Naive thymus-derived CD4-positive, alpha-beta T cell (primary cell): ENCODE measurements at regions not wholly inside any gene's neighbourhood (a gene's known extent, or its start where the extent isn't known, plus 50 kb on each side); places are given as distances from the start of the nearest gene placed in this dataset.

Experiments used
- ATAC-seq: fragments of 150-1000 bp; cut with Tn5 transposase; 2 replicates; pipeline ENCODE4 v1.10.0; 2021; ENCODE audit warnings: mild to moderate bottlenecking, moderate library complexity
- CTCF ChIA-PET: fragments of 350-600 bp; sonication (Branson Sonifier 250); formaldehyde crosslinking; loops from one replicate; lab custom pipeline; 2021; ENCODE audit warnings: antibody characterized with exemption; lab: Charles Lee
- POLR2A ChIA-PET: fragments of 350-600 bp; sonication (Branson Sonifier 250); formaldehyde crosslinking; loops from one replicate; lab custom pipeline; 2021; ENCODE audit warnings: antibody characterized with exemption, inconsistent platforms; lab: Charles Lee
- DNase-seq, 9 donors: peaks; one replicate each; pipeline versions ENCODE4 v3.0.0 to v3.0.0-alpha.2; 2020 to 2022; ENCODE audit warnings: mixed read lengths in 1 of 9
- H3K27ac ChIP-seq: one replicate; pipeline ENCODE4 v1.7.0; 2013; ENCODE audit warnings: mild to moderate bottlenecking, low read depth, low read length, moderate library complexity
- H3K27me3 ChIP-seq, 2 donors: one replicate each; pipeline ENCODE4 v1.7.0; 2013; ENCODE audit warnings: low read length in 2 of 2, mild to moderate bottlenecking in 2 of 2, moderate library complexity in 2 of 2; ENCODE audit not compliant: control insufficient read depth in 2 of 2, insufficient read depth in 2 of 2
- H3K36me3 ChIP-seq, 3 experiments: 1 replicate in 2 of 3; 2 replicates in 1 of 3; pipeline ENCODE4 v1.7.0; 2013; ENCODE audit warnings: low read length in 3 of 3, mild to moderate bottlenecking in 3 of 3, moderate library complexity in 1 of 3; ENCODE audit not compliant: insufficient read depth in 3 of 3, control insufficient read depth in 2 of 3
- H3K4me1 ChIP-seq, 2 donors: one replicate each; pipeline ENCODE4 v1.7.0; 2013; ENCODE audit warnings: low read length in 2 of 2, mild to moderate bottlenecking in 2 of 2, moderate library complexity in 1 of 2; ENCODE audit not compliant: control insufficient read depth in 2 of 2, insufficient read depth in 2 of 2
- H3K4me3 ChIP-seq: 2 replicates; pipeline ENCODE4 v1.7.0; 2013; ENCODE audit warnings: mild to moderate bottlenecking, low read length
- H3K9me3 ChIP-seq, 3 experiments: 1 replicate in 2 of 3; 2 replicates in 1 of 3; pipeline ENCODE4 v1.7.0; 2013; ENCODE audit warnings: low read length in 3 of 3; ENCODE audit not compliant: control insufficient read depth in 2 of 3
- H3K27ac Mint-ChIP-seq, 9 donors: one replicate each; pipeline ENCODE4 v1.8.0; 2020 to 2022; ENCODE audit warnings: mixed read lengths in 9 of 9, mild to moderate bottlenecking in 8 of 9, moderate library complexity in 5 of 9, inconsistent platforms in 2 of 9
- H3K27me3 Mint-ChIP-seq, 5 donors: one replicate each; pipeline ENCODE4 v1.8.0; 2021 to 2022; ENCODE audit warnings: mixed read lengths in 5 of 5, mild to moderate bottlenecking in 1 of 5
- H3K36me3 Mint-ChIP-seq, 5 donors: one replicate each; pipeline ENCODE4 v1.8.0; 2020 to 2022; ENCODE audit warnings: mixed read lengths in 5 of 5, mild to moderate bottlenecking in 3 of 5, inconsistent platforms in 1 of 5
- H3K4me1 Mint-ChIP-seq, 7 donors: one replicate each; pipeline ENCODE4 v1.8.0; 2020 to 2022; ENCODE audit warnings: mixed read lengths in 7 of 7, mild to moderate bottlenecking in 3 of 7, inconsistent platforms in 1 of 7
- H3K4me3 Mint-ChIP-seq, 10 donors: one replicate each; pipeline ENCODE4 v1.8.0; 2020 to 2022; ENCODE audit warnings: mild to moderate bottlenecking in 10 of 10, mixed read lengths in 10 of 10, moderate library complexity in 6 of 10, inconsistent platforms in 2 of 10
- H3K9me3 Mint-ChIP-seq, 11 donors: one replicate each; pipeline ENCODE4 v1.8.0; 2020 to 2022; ENCODE audit warnings: mixed read lengths in 11 of 11, mild to moderate bottlenecking in 4 of 11, inconsistent platforms in 1 of 11, moderate library complexity in 1 of 11
- intact Hi-C, 2 donors: fragments of 100-400 bp; cut with micrococcal nuclease; formaldehyde crosslinking; loops; one replicate each; pipeline ENCODE4 v1.15.1; 2023

DNA sequence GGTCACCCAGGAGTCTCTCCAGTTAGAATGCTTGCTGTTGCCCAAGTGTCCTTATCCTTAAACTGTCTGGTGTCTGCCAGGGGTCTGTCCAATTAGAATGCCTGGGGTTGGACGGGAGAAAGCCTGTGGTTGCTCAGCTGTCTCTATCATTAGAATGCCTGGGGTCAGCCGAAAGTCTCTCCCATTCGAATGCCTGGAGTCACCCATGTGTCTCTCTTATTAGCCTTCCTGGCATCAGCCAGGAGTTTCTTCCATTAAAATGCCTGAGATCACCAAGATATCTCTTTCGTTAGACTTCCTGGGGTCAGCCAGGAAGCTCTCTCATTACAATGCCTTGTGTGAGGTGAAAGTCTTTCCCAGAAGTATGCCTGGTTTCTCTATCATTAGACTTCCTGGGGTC lies 1521.0 kb downstream of the UQCRFS1 start:
- ATAC-seq (no peak), DNase-seq (no peak)
- Mint-ChIP-seq H3K4me3 (no peak overlapping the region), H3K27ac (no peak overlapping the region), H3K36me3 (peaks cover 0 to 5% (median 0%) of the 10 kb centered on the region in 5 donors), H3K4me1 (no peaks in the 10 kb centered on the region), H3K27me3 (no peaks in the 10 kb centered on the region), H3K9me3 (peaks cover 12 to 65% (median 33%) of the 10 kb centered on the region in 11 donors)
- intact Hi-C loops: no loop called here
- H3K9me3 ChIP-seq: peaks cover 0 to 43% (median 0%) of the 10 kb centered on the region in 3 experiments
- H3K27me3 ChIP-seq: no peaks in the 10 kb centered on the region
- H3K4me1 ChIP-seq: no peaks in the 10 kb centered on the region
- ChIA-PET POLR2A (no interaction called here), CTCF (no interaction called here)
- H3K27ac ChIP-seq: no peak overlapping the region
- no peak overlapping the region for H3K4me3 ChIP-seq
- H3K36me3 ChIP-seq: no peaks in the 10 kb centered on the region

DNA sequence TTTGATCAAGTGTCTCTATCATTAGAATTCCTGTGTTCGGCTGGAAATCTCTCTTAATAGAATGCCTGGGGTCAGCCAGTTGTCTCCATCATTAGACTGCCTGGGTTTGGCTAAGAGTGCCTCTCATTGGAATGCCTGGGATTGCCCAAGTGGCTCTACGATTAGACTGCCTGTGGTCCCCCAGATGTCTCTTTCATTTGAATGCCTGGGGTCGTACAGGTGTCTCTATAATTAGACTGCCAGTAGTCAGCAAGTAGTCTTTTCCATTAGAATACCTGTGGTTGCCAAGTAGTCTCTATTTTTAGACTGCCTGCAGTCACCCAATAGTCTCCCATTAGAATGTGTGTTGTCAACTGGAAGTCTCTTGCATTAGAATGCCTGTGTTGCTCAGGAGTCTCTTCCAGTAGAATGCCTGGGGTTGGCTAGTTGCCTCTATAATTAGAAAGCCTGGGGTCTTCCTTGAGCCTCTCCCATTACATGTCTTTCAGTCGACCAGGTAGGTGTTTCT lies 1523.2 kb downstream of the UQCRFS1 start:
- intact Hi-C loops: no loop called here
- no peak for DNase-seq
- H3K9me3 Mint-ChIP-seq: peaks cover 6 to 55% (median 29%) of the 10 kb centered on the region in 11 donors
- ChIA-PET POLR2A (no interaction called here), CTCF (no interaction called here)
- ATAC-seq: no peak
- no peaks in the 10 kb centered on the region for H3K36me3 ChIP-seq
- no peak overlapping the region for H3K27ac ChIP-seq
- H3K4me3 Mint-ChIP-seq: no peak overlapping the region
- H3K27me3 Mint-ChIP-seq: no peaks in the 10 kb centered on the region
- no peaks in the 10 kb centered on the region for H3K27me3 ChIP-seq
- H3K4me1 Mint-ChIP-seq: no peaks in the 10 kb centered on the region
- H3K9me3 ChIP-seq: peaks cover 0 to 42% (median 0%) of the 10 kb centered on the region in 3 experiments
- peaks cover 0 to 5% (median 0%) of the 10 kb centered on the region in 5 donors for H3K36me3 Mint-ChIP-seq
- no peak overlapping the region for H3K4me3 ChIP-seq
- no peak overlapping the region for H3K27ac Mint-ChIP-seq
- no peaks in the 10 kb centered on the region for H3K4me1 ChIP-seq

DNA sequence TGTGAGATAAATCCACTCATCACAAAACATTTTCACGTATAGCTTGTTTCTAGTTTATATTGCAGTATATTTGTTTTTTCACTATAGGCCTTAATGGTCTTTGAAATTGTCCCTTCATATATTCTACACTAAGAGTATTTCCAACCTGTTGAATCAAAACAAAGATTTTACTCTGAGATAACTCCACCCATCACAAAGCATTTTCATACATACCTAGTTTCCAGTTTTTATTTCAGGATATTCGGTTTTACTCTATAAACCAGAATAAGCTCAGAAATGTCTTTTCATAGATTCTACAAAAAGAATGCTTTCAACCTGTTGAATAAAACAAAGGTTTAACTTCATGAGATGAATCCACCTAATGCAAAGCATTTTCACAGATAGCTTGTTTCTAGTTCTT lies 1528.7 kb downstream of the UQCRFS1 start:
- Histone ChIP-seq H3K27me3 (no peaks in the 10 kb centered on the region), H3K9me3 (peaks cover 0 to 10% (median 0%) of the 10 kb centered on the region in 3 experiments), H3K36me3 (no peaks in the 10 kb centered on the region), H3K4me1 (no peaks in the 10 kb centered on the region), H3K4me3 (no peak overlapping the region), H3K27ac (no peak overlapping the region)
- ATAC-seq: no peak
- Mint-ChIP-seq H3K4me3 (no peak overlapping the region), H3K36me3 (peaks cover 0 to 4% (median 0%) of the 10 kb centered on the region in 5 donors), H3K27ac (no peak overlapping the region), H3K9me3 (peaks cover 0 to 26% (median 8%) of the 10 kb centered on the region in 11 donors), H3K4me1 (no peaks in the 10 kb centered on the region), H3K27me3 (no peaks in the 10 kb centered on the region)
- intact Hi-C loops: no loop called here
- ChIA-PET POLR2A (no interaction called here), CTCF (no interaction called here)
- DNase-seq: no peak

DNA sequence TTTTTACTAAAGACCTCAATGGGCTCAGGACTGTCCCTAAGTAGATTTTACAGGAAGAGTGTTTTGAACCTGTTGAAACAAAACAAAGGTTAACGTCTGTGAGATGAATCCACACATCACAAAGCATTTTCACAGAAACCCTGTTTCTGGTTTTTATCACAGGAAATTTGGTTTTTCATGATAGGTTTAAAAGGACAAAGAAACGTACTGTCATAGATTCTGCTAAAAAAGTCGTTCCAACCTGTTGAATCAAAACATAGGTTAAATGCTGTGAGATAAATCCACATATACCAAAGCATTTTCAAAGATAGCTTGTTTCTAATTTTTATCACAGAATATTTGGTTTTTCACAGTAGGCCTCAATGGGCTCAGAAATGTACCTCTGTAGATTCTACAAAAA lies 1531.0 kb downstream of the UQCRFS1 start:
- DNase-seq: no peak
- no peak for ATAC-seq
- ChIA-PET CTCF (no interaction called here), POLR2A (no interaction called here)
- Histone ChIP-seq H3K9me3 (peaks cover 0 to 10% (median 0%) of the 10 kb centered on the region in 3 experiments), H3K27ac (no peak overlapping the region), H3K4me1 (no peaks in the 10 kb centered on the region), H3K27me3 (no peaks in the 10 kb centered on the region), H3K4me3 (no peak overlapping the region), H3K36me3 (no peaks in the 10 kb centered on the region)
- Mint-ChIP-seq H3K4me1 (no peaks in the 10 kb centered on the region), H3K4me3 (no peak overlapping the region), H3K27ac (no peak overlapping the region), H3K36me3 (peaks cover 0 to 8% (median 0%) of the 10 kb centered on the region in 5 donors), H3K27me3 (no peaks in the 10 kb centered on the region), H3K9me3 (peaks cover 12 to 49% (median 17%) of the 10 kb centered on the region in 11 donors)
- intact Hi-C loops: no loop called here

DNA sequence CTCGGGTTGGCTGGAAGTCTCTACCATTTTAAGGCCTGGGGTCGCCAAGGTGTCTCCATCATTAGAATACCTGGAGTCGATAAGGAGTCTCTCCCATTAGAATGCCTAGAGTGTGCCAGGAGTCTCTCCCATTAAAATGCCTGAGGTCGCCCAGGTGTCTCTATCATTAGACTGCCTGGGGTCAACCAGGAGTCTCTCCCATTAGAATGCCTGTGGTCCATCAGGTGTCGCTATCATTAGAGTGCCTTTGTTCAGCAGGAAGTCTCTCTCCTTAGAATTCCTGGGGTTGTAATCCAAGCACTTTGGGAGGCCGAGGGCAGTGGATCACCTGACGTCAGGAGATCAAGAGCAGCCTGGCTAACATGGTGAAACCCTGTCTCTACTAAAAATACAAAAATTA lies 1533.0 kb downstream of the UQCRFS1 start:
- Mint-ChIP-seq H3K27ac (no peak overlapping the region), H3K27me3 (no peaks in the 10 kb centered on the region), H3K4me3 (no peak overlapping the region), H3K36me3 (peaks cover 0 to 12% (median 0%) of the 10 kb centered on the region in 5 donors), H3K9me3 (peaks cover 12 to 68% (median 31%) of the 10 kb centered on the region in 11 donors), H3K4me1 (no peaks in the 10 kb centered on the region)
- intact Hi-C loops: no loop called here
- peaks cover 0 to 28% (median 0%) of the 10 kb centered on the region in 3 experiments for H3K9me3 ChIP-seq
- no peaks in the 10 kb centered on the region for H3K36me3 ChIP-seq
- H3K4me3 ChIP-seq: no peak overlapping the region
- CTCF ChIA-PET: no interaction called here
- no peak overlapping the region for H3K27ac ChIP-seq
- POLR2A ChIA-PET: no interaction called here
- H3K4me1 ChIP-seq: no peaks in the 10 kb centered on the region
- ATAC-seq: no peak
- no peak for DNase-seq
- no peaks in the 10 kb centered on the region for H3K27me3 ChIP-seq

DNA sequence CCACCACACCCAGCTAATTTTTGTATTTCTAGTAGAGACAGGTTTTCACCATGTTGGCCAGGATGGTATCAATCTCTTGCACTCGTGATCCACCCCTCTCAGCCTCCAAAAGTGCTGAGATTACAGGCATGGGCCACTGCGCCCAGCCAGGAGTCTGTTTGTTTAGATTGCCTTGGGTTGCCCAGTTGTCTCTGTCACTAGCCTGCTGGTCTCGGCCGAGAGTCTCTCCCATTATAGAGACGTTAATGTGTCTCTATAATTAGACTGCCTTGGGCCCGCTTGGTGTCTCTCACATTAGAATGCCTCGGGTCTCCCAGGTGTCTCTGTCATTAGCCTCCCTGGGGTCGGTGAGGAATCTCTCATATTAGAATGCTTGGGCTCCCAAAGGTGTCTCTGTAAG lies 1533.6 kb downstream of the UQCRFS1 start:
- CTCF ChIA-PET: no interaction called here
- Histone ChIP-seq H3K4me1 (no peaks in the 10 kb centered on the region), H3K27me3 (no peaks in the 10 kb centered on the region), H3K27ac (no peak overlapping the region), H3K4me3 (no peak overlapping the region), H3K9me3 (peaks cover 0 to 28% (median 0%) of the 10 kb centered on the region in 3 experiments), H3K36me3 (no peaks in the 10 kb centered on the region)
- POLR2A ChIA-PET: no interaction called here
- Mint-ChIP-seq H3K9me3 (peaks cover 12 to 68% (median 31%) of the 10 kb centered on the region in 11 donors), H3K36me3 (peaks cover 0 to 12% (median 0%) of the 10 kb centered on the region in 5 donors), H3K27me3 (no peaks in the 10 kb centered on the region), H3K27ac (no peak overlapping the region), H3K4me3 (no peak overlapping the region), H3K4me1 (no peaks in the 10 kb centered on the region)
- DNase-seq (no peak), ATAC-seq (no peak)
- intact Hi-C loops: no loop called here

DNA sequence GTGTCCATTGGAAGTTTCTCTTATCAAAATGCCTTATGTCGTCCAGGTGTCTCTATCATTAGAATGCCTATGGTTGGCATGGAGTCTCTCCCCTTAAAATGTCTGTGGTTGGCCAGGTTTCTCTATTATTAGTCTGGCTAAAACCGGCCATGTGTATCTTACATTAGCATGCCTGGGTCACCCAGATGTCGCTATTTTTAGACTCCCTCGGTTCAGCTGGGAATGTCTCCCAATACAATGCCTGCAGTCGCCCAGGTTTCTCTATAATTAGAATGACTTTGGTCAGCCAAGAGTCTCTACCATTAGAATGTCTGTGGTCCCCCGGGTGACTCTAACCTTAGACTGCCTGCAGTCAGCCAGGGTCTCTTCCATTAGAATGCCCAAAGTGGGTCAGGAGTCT lies 1536.1 kb downstream of the UQCRFS1 start:
- H3K27ac ChIP-seq: no peak overlapping the region
- POLR2A ChIA-PET: no interaction called here
- Mint-ChIP-seq H3K4me3 (no peak overlapping the region), H3K9me3 (peaks cover 25 to 89% (median 49%) of the 10 kb centered on the region in 11 donors), H3K4me1 (no peaks in the 10 kb centered on the region), H3K36me3 (peaks cover 0 to 17% (median 0%) of the 10 kb centered on the region in 5 donors), H3K27ac (no peak overlapping the region), H3K27me3 (no peaks in the 10 kb centered on the region)
- DNase-seq: no peak
- H3K4me3 ChIP-seq: no peak overlapping the region
- intact Hi-C loops: no loop called here
- H3K9me3 ChIP-seq: peaks cover 0 to 36% (median 0%) of the 10 kb centered on the region in 3 experiments
- H3K27me3 ChIP-seq: no peaks in the 10 kb centered on the region
- CTCF ChIA-PET: no interaction called here
- H3K36me3 ChIP-seq: no peaks in the 10 kb centered on the region
- no peak for ATAC-seq
- H3K4me1 ChIP-seq: no peaks in the 10 kb centered on the region
